Lower leg skin (tissue), 3 donors: ENCODE measurements at regions not wholly inside any gene's neighbourhood (a gene's known extent, or its start where the extent isn't known, plus 50 kb on each side); places are given as distances from the start of the nearest gene placed in this dataset.

Source experiments
- CTCF ChIP-seq, 3 donors: fragments of 450-650 bp; IDR thresholded peaks; one replicate each; pipeline ENCODE4 v1.5.1; 2016; ENCODE audit warnings: antibody characterized with exemption in 3 of 3, mild to moderate bottlenecking in 3 of 3, moderate library complexity in 2 of 3
- POLR2A ChIP-seq, 2 donors: fragments of 450-650 bp; IDR thresholded peaks; one replicate each; pipeline ENCODE4 v1.6.1; 2016 to 2017; ENCODE audit warnings: antibody characterized with exemption in 2 of 2, mild to moderate bottlenecking in 1 of 2, moderate library complexity in 1 of 2

DNA sequence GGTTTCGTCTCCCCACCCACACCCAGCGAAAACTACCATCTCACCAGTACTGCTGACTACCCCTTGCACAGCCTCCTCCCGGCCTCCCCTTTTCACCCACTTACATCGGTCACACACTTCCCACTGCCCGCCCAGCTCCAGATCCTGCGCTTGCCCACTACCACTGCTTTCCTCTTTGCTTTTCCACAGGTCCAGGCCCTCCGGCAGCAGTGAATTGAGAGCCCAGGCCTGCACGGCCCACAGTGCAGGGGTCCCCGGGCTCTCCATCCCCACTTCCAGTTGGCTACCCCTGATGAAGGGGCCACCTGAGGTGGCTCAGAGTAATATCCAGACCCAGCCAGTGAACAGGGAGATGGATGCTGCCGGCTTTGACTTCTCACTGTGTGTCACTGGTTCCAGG, 120.2 kb upstream of the FSTL4 start:
- no peak for TF ChIP-seq CTCF (IDR thresholded peaks at IDR 0.05)
- TF ChIP-seq POLR2A (IDR thresholded peaks at IDR 0.05): no peak
